Activated T-helper 2 cell treated with anti-CD3 and anti-CD28 coated beads, Interferon-gamma antibody, Interleukin-2, Interleukin-4, amounts not matched to agents 10 μg/mL and 5 μg/mL and 100 μg/mL, durations not matched to agents 14 hours and 24 hours and 36 hours (primary cell): ENCODE measurements at regions not wholly inside any gene's neighbourhood (a gene's known extent, or its start where the extent isn't known, plus 50 kb on each side); places are given as distances from the start of the nearest gene placed in this dataset.

Experiments used
- DNase-seq: peaks from one replicate; pipeline ENCODE4 v3.0.0; 2021; ENCODE audit warnings: low spot score
- H3K27ac Mint-ChIP-seq: one replicate; pipeline ENCODE4 v1.8.0; 2021; ENCODE audit warnings: mixed read lengths
- H3K27me3 Mint-ChIP-seq: one replicate; pipeline ENCODE4 v1.8.0; 2021; ENCODE audit warnings: low read depth, mixed read lengths
- H3K36me3 Mint-ChIP-seq: one replicate; pipeline ENCODE4 v1.8.0; 2021; ENCODE audit warnings: low read depth, mixed read lengths
- H3K4me1 Mint-ChIP-seq: one replicate; pipeline ENCODE4 v1.8.0; 2021; ENCODE audit warnings: low read depth, mixed read lengths
- H3K4me3 Mint-ChIP-seq: one replicate; pipeline ENCODE4 v1.8.0; 2021; ENCODE audit warnings: low read depth, mild to moderate bottlenecking, moderate library complexity, mixed read lengths
- H3K9me3 Mint-ChIP-seq: one replicate; pipeline ENCODE4 v1.8.0; 2021; ENCODE audit warnings: mixed read lengths
- intact Hi-C: fragments of 100-400 bp; cut with micrococcal nuclease; formaldehyde crosslinking; loops from one replicate; pipeline ENCODE4 v1.15.1; 2023

GRCh38 chr2:215506604-215506990, 70.7 kb upstream of the FN1 start:
- H3K4me1 Mint-ChIP-seq = peaks cover 2% of the 10 kb centered on the region
- H3K27ac Mint-ChIP-seq = no peak overlapping the region
- H3K36me3 Mint-ChIP-seq = no peaks in the 10 kb centered on the region
- H3K9me3 Mint-ChIP-seq = no peaks in the 10 kb centered on the region
- H3K4me3 Mint-ChIP-seq = no peak overlapping the region
- intact Hi-C loops = no loop called here
- no peak for DNase-seq
- H3K27me3 Mint-ChIP-seq = no peaks in the 10 kb centered on the region

- Mint-ChIP-seq H3K27me3 (peaks cover 3% of the 10 kb centered on the region), H3K27ac (no peak overlapping the region), H3K4me3 (no peak overlapping the region), H3K4me1 (peaks cover 2% of the 10 kb centered on the region), H3K36me3 (no peaks in the 10 kb centered on the region), H3K9me3 (no peaks in the 10 kb centered on the region)
- DNase-seq = no peak
- intact Hi-C loops = no loop called here
These were observed 69.3 kb upstream of the FN1 start for GRCh38 chr2:215505044-215505786.

- DNase-seq = no peak
- Mint-ChIP-seq H3K4me1 (peaks cover 2% of the 10 kb centered on the region), H3K36me3 (no peaks in the 10 kb centered on the region), H3K27ac (no peak overlapping the region), H3K27me3 (peaks cover 3% of the 10 kb centered on the region), H3K4me3 (no peak overlapping the region), H3K9me3 (no peaks in the 10 kb centered on the region)
- intact Hi-C loops = no loop called here
These were observed 68.7 kb upstream of the FN1 start for GRCh38 chr2:215504547-215504946.

GRCh38 chr2:215503381-215503780, 67.5 kb upstream of the FN1 start:
- intact Hi-C loops = no loop called here
- Mint-ChIP-seq H3K9me3 (no peaks in the 10 kb centered on the region), H3K27me3 (peaks cover 3% of the 10 kb centered on the region), H3K27ac (no peak overlapping the region), H3K4me3 (no peak overlapping the region), H3K36me3 (no peaks in the 10 kb centered on the region), H3K4me1 (peaks cover 2% of the 10 kb centered on the region)
- no peak for DNase-seq

- Mint-ChIP-seq H3K27me3 (peaks cover 3% of the 10 kb centered on the region), H3K4me3 (no peak overlapping the region), H3K27ac (no peak overlapping the region), H3K9me3 (no peaks in the 10 kb centered on the region), H3K36me3 (no peaks in the 10 kb centered on the region), H3K4me1 (no peaks in the 10 kb centered on the region)
- intact Hi-C loops = no loop called here
- no peak for DNase-seq
These were observed 64.6 kb upstream of the FN1 start for GRCh38 chr2:215500466-215500865.

GRCh38 chr2:215499331-215499730, 63.5 kb upstream of the FN1 start:
- H3K27me3 Mint-ChIP-seq = peaks cover 8% of the 10 kb centered on the region
- H3K27ac Mint-ChIP-seq = no peak overlapping the region
- H3K4me3 Mint-ChIP-seq = no peak overlapping the region
- intact Hi-C loops = no loop called here
- no peaks in the 10 kb centered on the region for H3K9me3 Mint-ChIP-seq
- H3K4me1 Mint-ChIP-seq = no peaks in the 10 kb centered on the region
- DNase-seq = no peak
- H3K36me3 Mint-ChIP-seq = no peaks in the 10 kb centered on the region

- Mint-ChIP-seq H3K4me1 (no peaks in the 10 kb centered on the region), H3K9me3 (no peaks in the 10 kb centered on the region)
- intact Hi-C loops = no loop called here
These were observed 62.6 kb upstream of the FN1 start for GRCh38 chr2:215498431-215498830.

GRCh38 chr2:215493376-215493775, 57.5 kb upstream of the FN1 start:
- no peaks in the 10 kb centered on the region for H3K36me3 Mint-ChIP-seq

More at GRCh38 chr2:215498431-215498830, 62.6 kb upstream of the FN1 start:
- H3K27ac Mint-ChIP-seq = no peak overlapping the region
- DNase-seq = no peak
- no peaks in the 10 kb centered on the region for H3K36me3 Mint-ChIP-seq
- peaks cover 9% of the 10 kb centered on the region for H3K27me3 Mint-ChIP-seq
- H3K4me3 Mint-ChIP-seq = no peak overlapping the region

GRCh38 chr2:215489288-215489848, 53.5 kb upstream of the FN1 start:
- no peak overlapping the region for H3K4me3 Mint-ChIP-seq
- intact Hi-C loops = no loop called here
- H3K27me3 Mint-ChIP-seq = peaks cover 3% of the 10 kb centered on the region
- H3K4me1 Mint-ChIP-seq = no peaks in the 10 kb centered on the region
- no peaks in the 10 kb centered on the region for H3K36me3 Mint-ChIP-seq
- H3K27ac Mint-ChIP-seq = no peak overlapping the region
- DNase-seq = no peak
- no peaks in the 10 kb centered on the region for H3K9me3 Mint-ChIP-seq

More at GRCh38 chr2:215493376-215493775, 57.5 kb upstream of the FN1 start:
- no peak overlapping the region for H3K4me3 Mint-ChIP-seq
- DNase-seq = no peak
- H3K27me3 Mint-ChIP-seq = peaks cover 8% of the 10 kb centered on the region
- intact Hi-C loops = no loop called here
- no peaks in the 10 kb centered on the region for H3K9me3 Mint-ChIP-seq
- no peaks in the 10 kb centered on the region for H3K4me1 Mint-ChIP-seq
- H3K27ac Mint-ChIP-seq = no peak overlapping the region

- no peaks in the 10 kb centered on the region for H3K4me1 Mint-ChIP-seq
- H3K9me3 Mint-ChIP-seq = no peaks in the 10 kb centered on the region
- H3K27me3 Mint-ChIP-seq = peaks cover 6% of the 10 kb centered on the region
- H3K27ac Mint-ChIP-seq = no peak overlapping the region
- no peaks in the 10 kb centered on the region for H3K36me3 Mint-ChIP-seq
- H3K4me3 Mint-ChIP-seq = no peak overlapping the region
- intact Hi-C loops = no loop called here
- DNase-seq = no peak
These were observed 51.1 kb upstream of the FN1 start for GRCh38 chr2:215487002-215487372.

- peaks cover 6% of the 10 kb centered on the region for H3K27me3 Mint-ChIP-seq
- intact Hi-C loops = no loop called here
- H3K9me3 Mint-ChIP-seq = no peaks in the 10 kb centered on the region
- H3K27ac Mint-ChIP-seq = no peak overlapping the region
- H3K36me3 Mint-ChIP-seq = no peaks in the 10 kb centered on the region
- no peak for DNase-seq
- no peak overlapping the region for H3K4me3 Mint-ChIP-seq
- no peaks in the 10 kb centered on the region for H3K4me1 Mint-ChIP-seq
These were observed 50.6 kb upstream of the FN1 start for GRCh38 chr2:215486291-215487001.
